Aorta (tissue), 5 donors: ENCODE measurements at regions not wholly inside any gene's neighbourhood (a gene's known extent, or its start where the extent isn't known, plus 50 kb on each side); places are given as distances from the start of the nearest gene placed in this dataset.
"Not testable (repeated sequence)": the region's sequence is repeated elsewhere in the genome, so short reads cannot be mapped to it uniquely, and the experiment has no call there.

Experiments
- ATAC-seq: fragments of 200-7000 bp; cut with Tn5 transposase; one replicate; pipeline ENCODE4 v1.9.1; 2022; ENCODE audit warnings: moderate library complexity; ENCODE audit not compliant: low FRiP score
- DNase-seq, 2 donors: peaks; one replicate each; pipeline ENCODE4 v3.0.0-alpha.2; 2020
- H3K27ac ChIP-seq, 2 donors: one replicate each; pipeline ENCODE4 v1.5.1; 2013; ENCODE audit warnings: low read length in 2 of 2, mild to moderate bottlenecking in 2 of 2, moderate library complexity in 2 of 2, control low read depth in 1 of 2, inconsistent platforms in 1 of 2, low read depth in 1 of 2
- H3K27me3 ChIP-seq, 2 donors: one replicate each; pipeline ENCODE4 v1.6.1; 2013; ENCODE audit warnings: control low read depth in 1 of 2, low read length in 1 of 2, mild to moderate bottlenecking in 1 of 2, moderate library complexity in 1 of 2; ENCODE audit not compliant: insufficient read depth in 2 of 2, control insufficient read depth in 1 of 2
- H3K36me3 ChIP-seq, 2 donors: one replicate each; pipeline ENCODE4 v1.6.1; 2013; ENCODE audit warnings: control low read depth in 1 of 2, low read length in 1 of 2, mild to moderate bottlenecking in 1 of 2; ENCODE audit not compliant: insufficient read depth in 2 of 2, control insufficient read depth in 1 of 2
- H3K4me1 ChIP-seq, 2 donors: one replicate each; pipeline ENCODE4 v1.6.1; 2013; ENCODE audit warnings: low read length in 2 of 2, control low read depth in 1 of 2, mild to moderate bottlenecking in 1 of 2, moderate library complexity in 1 of 2; ENCODE audit not compliant: insufficient read depth in 2 of 2, control insufficient read depth in 1 of 2
- H3K4me3 ChIP-seq, 2 donors: one replicate each; pipeline ENCODE4 v1.5.1; 2013; ENCODE audit warnings: low read length in 2 of 2, control low read depth in 1 of 2, mild to moderate bottlenecking in 1 of 2
- H3K9me3 ChIP-seq: one replicate; pipeline ENCODE4 v1.6.1; 2013; ENCODE audit warnings: mild to moderate bottlenecking, low read length; ENCODE audit not compliant: control insufficient read depth
- WGBS, 2 donors: extraction: QIAGEN DNeasy Blood & Tissue Kit; methylation state at CpG; one replicate each; pipeline ENCODE4 v1.1.7; 2013; 5-methylcytosine and 5-hydroxymethylcytosine counted together
- intact Hi-C, 2 donors: fragments of 100-400 bp; cut with DNase I; formaldehyde crosslinking; loops; one replicate each; pipeline versions ENCODE4 v1.14.2 to v1.15.0; 2022
- donor health status: healthy with polysubstance abuse.
- donor health status: Bipolar disorder and iron deficiency.
- donor health status: DM: no; HTN: no; CAD: no.
- donor health status: DM: no; HTN: no; CAD: no.
- donor health status: DM: yes; HTN: yes; CAD: no.

DNA sequence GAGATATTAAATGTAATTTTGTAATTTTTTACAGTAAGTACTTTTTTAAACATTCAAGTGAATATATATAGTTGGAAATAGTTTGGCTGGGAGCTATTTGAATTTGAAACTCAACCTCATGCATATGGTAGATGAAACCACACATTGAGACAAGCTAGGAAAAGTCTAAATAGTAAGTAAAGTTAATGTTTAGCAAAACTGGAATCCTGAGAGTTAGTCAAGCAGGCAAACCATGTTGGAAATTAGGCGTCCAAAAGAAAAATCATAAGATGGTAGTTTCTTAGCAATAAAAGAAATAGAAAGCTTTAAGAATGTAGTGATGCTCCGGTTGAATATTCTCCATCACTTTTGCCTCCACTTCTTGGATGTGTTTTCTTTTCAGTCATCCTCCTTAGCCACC is 657.1 kb upstream of the CDH10 start:
- DNase-seq (no peak), ATAC-seq (no peak)
- H3K27me3 ChIP-seq = no peaks in the 10 kb centered on the region
- intact Hi-C loops = no loop called here
- no peaks in the 10 kb centered on the region for H3K36me3 ChIP-seq
- no peaks in the 10 kb centered on the region for H3K4me1 ChIP-seq
- H3K27ac ChIP-seq = no peak overlapping the region
- no peak overlapping the region for H3K4me3 ChIP-seq
- no peaks in the 10 kb centered on the region for H3K9me3 ChIP-seq
- WGBS, 2 donors = 80 to 84% methylated on average over 2 of the region's 2 CpGs

DNA sequence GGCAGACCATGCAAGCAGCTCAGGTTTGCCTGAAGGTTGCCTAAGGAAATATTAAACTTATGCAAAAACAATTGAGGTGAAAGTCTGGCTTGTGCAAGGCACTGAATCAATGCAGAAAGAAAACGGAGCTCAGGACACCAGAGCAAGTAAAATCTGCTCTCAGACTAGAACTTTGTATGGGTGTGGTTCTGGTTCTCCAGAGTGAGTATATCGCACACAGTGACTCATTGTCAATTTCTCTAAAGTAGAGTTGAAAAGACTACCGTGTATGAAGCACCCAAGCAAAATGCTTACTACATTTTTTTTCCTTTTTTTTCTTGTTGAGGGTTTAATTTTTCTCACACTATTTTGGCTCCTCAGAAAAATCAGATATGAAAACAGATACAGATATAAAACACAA is 650.3 kb upstream of the CDH10 start:
- H3K27ac ChIP-seq = no peak overlapping the region
- DNase-seq (no peak), ATAC-seq (no peak)
- H3K4me1 ChIP-seq = no peaks in the 10 kb centered on the region
- no peaks in the 10 kb centered on the region for H3K9me3 ChIP-seq
- 67% methylated on average over 3 of the region's 3 CpGs for WGBS, 2 donors
- H3K27me3 ChIP-seq = no peaks in the 10 kb centered on the region
- intact Hi-C loops = no loop called here
- no peaks in the 10 kb centered on the region for H3K36me3 ChIP-seq
- H3K4me3 ChIP-seq = no peak overlapping the region

DNA sequence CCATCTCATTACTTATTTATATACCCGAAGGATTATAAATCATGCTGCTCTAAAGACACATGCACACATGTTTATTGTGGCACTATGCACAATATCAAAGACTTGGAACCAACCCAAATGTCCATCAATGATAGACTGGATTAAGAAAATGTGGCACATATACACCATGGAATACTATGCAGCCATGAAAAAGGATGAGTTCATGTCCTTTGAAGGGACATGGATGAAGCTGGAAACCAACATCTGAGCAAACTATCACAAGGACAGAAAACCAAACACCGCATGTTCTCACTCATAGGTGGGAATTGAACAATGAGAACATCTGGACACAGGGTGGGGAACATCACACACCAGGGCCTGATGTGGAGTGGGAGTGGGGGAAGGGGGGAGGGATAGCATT is 645.0 kb upstream of the CDH10 start:
- ATAC-seq, H3K4me3 ChIP-seq, H3K27me3 ChIP-seq, intact Hi-C loops, H3K9me3 ChIP-seq, H3K36me3 ChIP-seq, H3K4me1 ChIP-seq, H3K27ac ChIP-seq, DNase-seq: not testable (repeated sequence)
- 97 to 100% methylated on average over 2 of the region's 2 CpGs for WGBS, 2 donors

DNA sequence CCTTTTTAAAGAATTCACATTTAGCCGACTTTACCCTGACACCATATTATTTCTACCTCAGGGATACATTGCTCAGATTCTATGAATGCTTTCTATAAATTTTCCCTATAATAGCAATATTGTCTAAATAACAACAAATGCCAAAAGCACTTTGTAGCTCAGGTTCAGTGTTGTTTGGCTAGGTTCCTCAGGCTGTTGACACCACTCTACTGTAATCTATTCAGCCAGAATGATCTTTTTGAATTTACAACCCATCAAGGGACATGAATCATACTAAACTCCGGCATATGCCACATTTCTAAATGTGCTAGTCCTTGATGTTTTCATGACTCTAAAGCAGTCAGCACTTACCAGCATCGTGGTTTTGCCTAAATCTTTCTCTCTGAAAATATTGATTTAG is 641.5 kb upstream of the CDH10 start:
- H3K4me1 ChIP-seq = no peaks in the 10 kb centered on the region
- intact Hi-C loops = no loop called here
- H3K36me3 ChIP-seq = no peaks in the 10 kb centered on the region
- DNase-seq (no peak), ATAC-seq (no peak)
- 6 to 24% methylated on average over 3 of the region's 3 CpGs for WGBS, 2 donors
- no peak overlapping the region for H3K27ac ChIP-seq
- no peaks in the 10 kb centered on the region for H3K27me3 ChIP-seq
- no peak overlapping the region for H3K4me3 ChIP-seq
- no peaks in the 10 kb centered on the region for H3K9me3 ChIP-seq

DNA sequence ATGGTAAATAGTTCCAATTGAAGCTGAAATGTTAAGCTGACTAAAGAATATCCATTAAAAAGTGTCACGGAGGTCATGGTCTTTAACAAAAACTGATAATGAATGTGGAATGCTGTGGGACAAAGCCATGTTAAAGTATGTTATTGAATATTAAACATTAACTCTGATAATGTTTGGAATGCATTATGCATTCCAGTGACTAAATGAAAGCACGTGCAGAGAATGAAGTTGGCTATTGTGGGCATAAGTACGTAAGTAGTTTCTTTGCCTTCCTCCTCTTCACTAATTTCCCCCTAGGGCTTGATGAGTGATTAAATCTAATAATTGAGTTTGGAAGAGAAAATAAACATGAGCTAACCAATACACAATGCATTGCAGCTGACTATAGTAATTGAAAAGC is 640.4 kb upstream of the CDH10 start:
- Histone ChIP-seq H3K4me1 (no peaks in the 10 kb centered on the region), H3K27ac (no peak overlapping the region), H3K4me3 (no peak overlapping the region), H3K9me3 (no peaks in the 10 kb centered on the region), H3K36me3 (no peaks in the 10 kb centered on the region), H3K27me3 (no peaks in the 10 kb centered on the region)
- intact Hi-C loops = no loop called here
- ATAC-seq (no peak), DNase-seq (no peak)
- 33% methylated on average over 3 of the region's 3 CpGs for WGBS, 2 donors

DNA sequence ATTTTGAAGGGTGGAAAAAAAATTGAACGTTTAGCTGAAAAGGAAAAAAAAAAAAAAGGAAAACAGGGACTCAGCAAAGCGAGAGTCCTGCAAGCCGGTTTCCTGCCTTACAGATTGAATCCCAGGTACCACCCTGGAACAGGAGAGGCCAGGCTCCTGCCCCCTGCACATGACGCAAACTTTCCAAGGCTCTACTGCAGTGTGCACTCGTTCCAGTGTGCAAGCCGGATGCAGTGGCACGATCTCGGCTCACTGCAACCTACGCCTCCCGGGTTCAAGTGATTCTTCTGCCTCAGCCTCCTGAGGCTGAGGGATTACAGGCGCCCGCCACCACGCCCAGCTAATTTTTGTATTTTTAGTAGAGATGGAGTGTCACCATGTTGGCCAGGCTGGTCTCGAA is 618.7 kb upstream of the CDH10 start:
- ATAC-seq, H3K27ac ChIP-seq, H3K27me3 ChIP-seq, H3K9me3 ChIP-seq, intact Hi-C loops, H3K4me3 ChIP-seq, H3K36me3 ChIP-seq, H3K4me1 ChIP-seq: not testable (repeated sequence)
- peak in 1 of 2 donors; percentile 14 for DNase-seq
- WGBS, 2 donors = 93% methylated on average over 14 of the region's 14 CpGs

DNA sequence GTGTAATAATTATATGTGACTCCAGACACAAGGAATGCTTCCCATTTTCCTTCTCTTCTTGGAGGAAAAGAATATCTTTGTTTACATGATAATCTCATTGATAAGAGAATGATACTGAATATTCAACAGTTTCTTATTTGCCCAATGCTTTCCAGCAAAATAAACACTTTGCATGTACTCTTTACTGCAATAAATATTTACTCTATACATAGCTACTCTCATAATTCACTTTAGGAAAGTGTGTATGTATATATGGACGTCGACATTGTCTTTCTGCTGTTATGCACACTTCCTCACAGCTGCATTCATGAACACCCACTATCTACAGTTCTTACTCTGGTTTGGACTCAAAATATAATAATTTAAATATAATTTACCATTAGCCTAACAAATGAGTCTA is 617.4 kb upstream of the CDH10 start:
- WGBS, 2 donors = 65 to 82% methylated on average over 2 of the region's 2 CpGs
- no peaks in the 10 kb centered on the region for H3K36me3 ChIP-seq
- H3K9me3 ChIP-seq = peaks cover 3% of the 10 kb centered on the region
- H3K4me3 ChIP-seq = no peak overlapping the region
- H3K4me1 ChIP-seq = no peaks in the 10 kb centered on the region
- no peak for DNase-seq
- H3K27ac ChIP-seq = no peak overlapping the region
- intact Hi-C loops = no loop called here
- no peak for ATAC-seq
- no peaks in the 10 kb centered on the region for H3K27me3 ChIP-seq

DNA sequence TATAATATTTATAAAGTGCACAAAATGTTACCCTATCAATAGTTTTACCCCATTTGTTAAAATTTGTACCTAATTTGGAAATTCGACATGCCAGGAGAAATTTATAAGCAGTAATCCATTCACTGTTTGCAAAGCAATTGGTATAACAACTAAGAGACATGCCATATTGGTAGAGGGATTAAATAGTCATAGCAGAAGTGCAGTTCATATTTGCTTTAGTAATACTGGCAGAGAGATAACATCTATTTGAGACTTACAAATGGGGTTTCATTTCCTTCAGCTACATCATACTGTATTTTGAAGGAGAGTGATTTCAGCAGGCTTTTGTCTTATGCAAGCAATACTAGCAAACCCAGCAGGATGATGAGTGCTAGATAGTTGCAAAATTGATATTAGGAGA is 610.4 kb upstream of the CDH10 start:
- no peak overlapping the region for H3K27ac ChIP-seq
- H3K36me3 ChIP-seq = no peaks in the 10 kb centered on the region
- H3K27me3 ChIP-seq = no peaks in the 10 kb centered on the region
- ATAC-seq (no peak), DNase-seq (no peak)
- no peaks in the 10 kb centered on the region for H3K4me1 ChIP-seq
- intact Hi-C loops = no loop called here
- no peaks in the 10 kb centered on the region for H3K9me3 ChIP-seq
- 56 to 65% methylated on average over 1 of the region's 1 CpG for WGBS, 2 donors
- H3K4me3 ChIP-seq = no peak overlapping the region

DNA sequence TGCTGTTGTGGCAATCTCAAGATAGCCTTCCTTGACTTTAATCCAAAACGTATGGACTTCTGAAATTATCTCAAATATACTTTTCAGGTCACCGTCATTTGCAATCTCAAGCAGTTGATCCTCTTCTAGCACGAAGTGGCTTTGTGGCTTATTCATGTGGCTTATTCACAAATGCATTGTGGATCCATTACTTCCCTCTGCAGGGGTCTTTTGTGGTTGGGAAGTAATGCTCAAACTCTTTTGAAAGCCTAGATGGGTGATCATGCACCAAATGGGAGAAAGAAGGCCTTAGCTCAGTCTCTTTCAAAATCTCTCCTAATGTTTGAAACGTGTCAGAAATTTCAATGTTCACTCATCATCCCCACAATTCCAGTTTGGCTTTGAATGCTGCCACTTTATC is 597.2 kb upstream of the CDH10 start:
- H3K4me3 ChIP-seq = no peak overlapping the region
- H3K27ac ChIP-seq = no peak overlapping the region
- ATAC-seq (no peak), DNase-seq (no peak)
- intact Hi-C loops = no loop called here
- no peaks in the 10 kb centered on the region for H3K36me3 ChIP-seq
- no peaks in the 10 kb centered on the region for H3K4me1 ChIP-seq
- H3K27me3 ChIP-seq = no peaks in the 10 kb centered on the region
- peaks cover 3% of the 10 kb centered on the region for H3K9me3 ChIP-seq
- 55 to 56% methylated on average over 4 of the region's 4 CpGs for WGBS, 2 donors
